HepG2 (cell line): ENCODE measurements at regions not wholly inside any gene's neighbourhood (a gene's known extent, or its start where the extent isn't known, plus 50 kb on each side); places are given as distances from the start of the nearest gene placed in this dataset.

ENCODE experiments used
- SOX5 ChIP-seq: IDR thresholded peaks from 2 replicates; pipeline ENCODE4 v1.6.1; 2016; ENCODE audit warnings: borderline replicate concordance
- ZNF207 ChIP-seq: fragments of 450-650 bp; IDR thresholded peaks from 2 replicates; pipeline ENCODE4 v1.6.1; 2016; ENCODE audit warnings: antibody characterized with exemption, borderline replicate concordance
- TF ChIP-seq, protein P1 (sequence below): sonication (generic); formaldehyde crosslinking; IDR thresholded peaks from 2 replicates; pipeline ENCODE4 v1.9.0; 2021; ENCODE audit warnings: missing genetic modification reagents, mild to moderate bottlenecking, borderline replicate concordance

DNA sequence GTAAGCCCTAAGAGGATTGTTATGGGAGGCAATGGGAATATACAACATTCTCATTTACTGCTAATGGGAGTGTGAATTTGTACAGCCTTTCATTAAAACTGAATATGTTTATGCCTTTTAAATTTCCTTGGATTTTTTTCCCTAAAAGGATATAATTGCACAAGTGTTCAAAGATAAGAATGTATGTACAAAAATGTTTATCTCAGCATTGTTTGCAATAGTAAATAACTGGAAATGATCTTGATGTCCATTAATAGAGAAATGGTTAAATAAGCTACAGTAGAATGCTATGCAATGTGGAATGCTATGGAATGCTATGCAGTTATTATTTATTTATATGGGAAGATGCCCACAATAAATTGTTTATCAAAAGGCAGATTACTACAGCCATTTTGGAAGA, 62.5 kb upstream of the SLC38A2 start:
- no peak for TF ChIP-seq SOX5 (CRISPR knock-in tag)
- TF ChIP-seq, protein P1, sequence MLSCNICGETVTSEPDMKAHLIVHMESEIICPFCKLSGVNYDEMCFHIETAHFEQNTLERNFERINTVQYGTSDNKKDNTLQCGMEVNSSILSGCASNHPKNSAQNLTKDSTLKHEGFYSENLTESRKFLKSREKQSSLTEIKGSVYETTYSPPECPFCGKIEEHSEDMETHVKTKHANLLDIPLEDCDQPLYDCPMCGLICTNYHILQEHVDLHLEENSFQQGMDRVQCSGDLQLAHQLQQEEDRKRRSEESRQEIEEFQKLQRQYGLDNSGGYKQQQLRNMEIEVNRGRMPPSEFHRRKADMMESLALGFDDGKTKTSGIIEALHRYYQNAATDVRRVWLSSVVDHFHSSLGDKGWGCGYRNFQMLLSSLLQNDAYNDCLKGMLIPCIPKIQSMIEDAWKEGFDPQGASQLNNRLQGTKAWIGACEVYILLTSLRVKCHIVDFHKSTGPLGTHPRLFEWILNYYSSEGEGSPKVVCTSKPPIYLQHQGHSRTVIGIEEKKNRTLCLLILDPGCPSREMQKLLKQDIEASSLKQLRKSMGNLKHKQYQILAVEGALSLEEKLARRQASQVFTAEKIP (CRISPR knock-in tag), result no peak
- TF ChIP-seq ZNF207, result no peak
